Lung microvascular endothelial cell (primary cell): ENCODE measurements at regions not wholly inside any gene's neighbourhood (a gene's known extent, or its start where the extent isn't known, plus 50 kb on each side); places are given as distances from the start of the nearest gene placed in this dataset.

Source experiments
- DNase-seq, 2 donors: peaks; one replicate each; pipeline versions ENCODE4 v3.0.0 to v3.0.0-alpha.2; 2010; ENCODE audit warnings: low read depth in 2 of 2

- no peak for DNase-seq
Measured at GRCh38 chr4:3670521-3671519, 95.4 kb upstream of the ADRA2C start.

GRCh38 chr4:3669553-3669949 lies 96.6 kb upstream of the ADRA2C start:
- no peak for DNase-seq

GRCh38 chr4:3668825-3669552 lies 97.2 kb upstream of the ADRA2C start:
- DNase-seq = no peak

GRCh38 chr4:3667258-3667657 lies 98.9 kb upstream of the ADRA2C start:
- no peak for DNase-seq

- no peak for DNase-seq
Measured at GRCh38 chr4:3666263-3666662, 99.9 kb upstream of the ADRA2C start.

- DNase-seq = no peak
Measured at GRCh38 chr4:3665360-3665891, 100.8 kb upstream of the ADRA2C start.

- no peak for DNase-seq
Measured at GRCh38 chr4:3663791-3664190, 102.4 kb upstream of the ADRA2C start.

- DNase-seq = no peak
Measured at GRCh38 chr4:3662516-3662915, 103.7 kb upstream of the ADRA2C start.

- DNase-seq = no peak
Measured at GRCh38 chr4:3661989-3662388, 104.2 kb upstream of the ADRA2C start.

GRCh38 chr4:3660928-3661515 lies 105.2 kb upstream of the ADRA2C start:
- no peak for DNase-seq

GRCh38 chr4:3660086-3660927 lies 105.9 kb upstream of the ADRA2C start:
- no peak for DNase-seq

- no peak for DNase-seq
Measured at GRCh38 chr4:3659131-3659530, 107.1 kb upstream of the ADRA2C start.

GRCh38 chr4:3658530-3658913 lies 107.7 kb upstream of the ADRA2C start:
- DNase-seq = no peak

GRCh38 chr4:3657902-3658529 lies 108.2 kb upstream of the ADRA2C start:
- DNase-seq = no peak

GRCh38 chr4:3656416-3657356 lies 109.5 kb upstream of the ADRA2C start:
- DNase-seq = no peak

- no peak for DNase-seq
Measured at GRCh38 chr4:3655963-3656362, 110.2 kb upstream of the ADRA2C start.

- no peak for DNase-seq
Measured at GRCh38 chr4:3655485-3655884, 110.7 kb upstream of the ADRA2C start.

- no peak for DNase-seq
Measured at GRCh38 chr4:3654036-3654807, 112.0 kb upstream of the ADRA2C start.

- no peak for DNase-seq
Measured at GRCh38 chr4:3652586-3652985, 113.6 kb upstream of the ADRA2C start.
